ENCODE measurements at regions not wholly inside any gene's neighbourhood (a gene's known extent, or its start where the extent isn't known, plus 50 kb on each side); places are given as distances from the start of the nearest gene placed in this dataset.

- ChIA-PET POLR2A (no interaction called here), CTCF (no interaction called here)
- Mint-ChIP-seq H3K27me3 (no peaks in the 10 kb centered on the region), H3K27ac (no peak overlapping the region), H3K4me3 (no peak overlapping the region), H3K36me3 (ENCODE audit: low read depth) (no peaks in the 10 kb centered on the region), H3K9me3 (peaks cover 3% of the 10 kb centered on the region), H3K4me1 (ENCODE audit: low read depth) (no peaks in the 10 kb centered on the region)
- intact Hi-C loops (cut with DNase I, micrococcal nuclease): no loop called here
- H3K27me3 ChIP-seq (ENCODE audit: control insufficient read depth in 1 of 2, insufficient read depth in 2 of 2, low read length in 2 of 2): no peaks in the 10 kb centered on the region
- no peaks in the 10 kb centered on the region for H3K4me1 ChIP-seq (ENCODE audit: insufficient read depth, low read length)
- no peak overlapping the region for H3K4me3 ChIP-seq (ENCODE audit: low read length)
- H3K36me3 ChIP-seq (ENCODE audit: insufficient read depth, low read length): no peaks in the 10 kb centered on the region
- TF ChIP-seq CTCF (IDR thresholded peaks at IDR 0.05): no peak
- DNase-seq (no peak), ATAC-seq (ENCODE audit: poor library complexity) (no peak)
- peaks cover 0 to 5% of the 10 kb centered on the region in 2 experiments for H3K9me3 ChIP-seq (ENCODE audit: control insufficient read depth in 1 of 2, insufficient read depth in 1 of 2, low read length in 2 of 2)
- H3K27ac ChIP-seq (ENCODE audit: low read depth in 1 of 2, low read length in 2 of 2): no peak overlapping the region
Measured at GRCh38 chr16:51734220-51734619, 583.1 kb upstream of the SALL1 start.

GRCh38 chr16:51733181-51733580, 582.1 kb upstream of the SALL1 start:
- Mint-ChIP-seq H3K36me3 (ENCODE audit: low read depth) (no peaks in the 10 kb centered on the region), H3K27me3 (no peaks in the 10 kb centered on the region), H3K4me3 (no peak overlapping the region), H3K27ac (no peak overlapping the region), H3K4me1 (ENCODE audit: low read depth) (no peaks in the 10 kb centered on the region), H3K9me3 (peaks cover 2% of the 10 kb centered on the region)
- no peak for TF ChIP-seq CTCF (IDR thresholded peaks at IDR 0.05)
- DNase-seq: no peak
- intact Hi-C loops (cut with DNase I, micrococcal nuclease): no loop called here
- H3K36me3 ChIP-seq (ENCODE audit: insufficient read depth, low read length): no peaks in the 10 kb centered on the region
- POLR2A ChIA-PET: no interaction called here
- H3K27ac ChIP-seq (ENCODE audit: low read depth in 1 of 2, low read length in 2 of 2): no peak overlapping the region
- no peaks in the 10 kb centered on the region for H3K4me1 ChIP-seq (ENCODE audit: insufficient read depth, low read length)
- CTCF ChIA-PET: no interaction called here
- no peak for ATAC-seq (ENCODE audit: poor library complexity)
- H3K27me3 ChIP-seq (ENCODE audit: control insufficient read depth in 1 of 2, insufficient read depth in 2 of 2, low read length in 2 of 2): no peaks in the 10 kb centered on the region
- no peak overlapping the region for H3K4me3 ChIP-seq (ENCODE audit: low read length)
- H3K9me3 ChIP-seq (ENCODE audit: control insufficient read depth in 1 of 2, insufficient read depth in 1 of 2, low read length in 2 of 2): peaks cover 0 to 5% of the 10 kb centered on the region in 2 experiments

- H3K36me3 ChIP-seq (ENCODE audit: insufficient read depth, low read length): no peaks in the 10 kb centered on the region
- Mint-ChIP-seq H3K9me3 (peaks cover 1% of the 10 kb centered on the region), H3K4me1 (ENCODE audit: low read depth) (no peaks in the 10 kb centered on the region), H3K27ac (no peak overlapping the region), H3K27me3 (no peaks in the 10 kb centered on the region), H3K36me3 (ENCODE audit: low read depth) (no peaks in the 10 kb centered on the region), H3K4me3 (no peak overlapping the region)
- intact Hi-C loops (cut with DNase I, micrococcal nuclease): no loop called here
- no peak for TF ChIP-seq CTCF (IDR thresholded peaks at IDR 0.05)
- ChIA-PET CTCF (no interaction called here), POLR2A (no interaction called here)
- H3K9me3 ChIP-seq (ENCODE audit: control insufficient read depth in 1 of 2, insufficient read depth in 1 of 2, low read length in 2 of 2): peaks cover 0 to 5% of the 10 kb centered on the region in 2 experiments
- no peak for DNase-seq
- no peak overlapping the region for H3K27ac ChIP-seq (ENCODE audit: low read depth in 1 of 2, low read length in 2 of 2)
- no peak for ATAC-seq (ENCODE audit: poor library complexity)
- no peaks in the 10 kb centered on the region for H3K4me1 ChIP-seq (ENCODE audit: insufficient read depth, low read length)
- no peaks in the 10 kb centered on the region for H3K27me3 ChIP-seq (ENCODE audit: control insufficient read depth in 1 of 2, insufficient read depth in 2 of 2, low read length in 2 of 2)
- H3K4me3 ChIP-seq (ENCODE audit: low read length): no peak overlapping the region
Measured at GRCh38 chr16:51731160-51731559, 580.1 kb upstream of the SALL1 start.
